ENCODE measurements at regions not wholly inside any gene's neighbourhood (a gene's known extent, or its start where the extent isn't known, plus 50 kb on each side); places are given as distances from the start of the nearest gene placed in this dataset.
A peak's percentile ranks its signal among the peaks of the same experiment; 100 is the strongest.

GRCh38 chr3:113104357-113105092 is 106.8 kb upstream of the BOC start:
- H3K36me3 Mint-ChIP-seq (ENCODE audit: low read depth) = no peaks in the 10 kb centered on the region
- POLR2A ChIA-PET = interaction anchor here (0.6 kb wide), 1 partner anchor 160 kb away, joined by 4 read pairs; no protein-coding TSS in a partner anchor
- no peaks in the 10 kb centered on the region for H3K4me1 Mint-ChIP-seq
- H3K4me3 Mint-ChIP-seq = no peak overlapping the region
- no peak overlapping the region for H3K27ac Mint-ChIP-seq
- H3K27me3 Mint-ChIP-seq = no peaks in the 10 kb centered on the region
- no peak for DNase-seq
- CTCF ChIA-PET = no interaction called here
- peaks cover 5% of the 10 kb centered on the region for H3K9me3 Mint-ChIP-seq

- Mint-ChIP-seq H3K27ac (no peak overlapping the region), H3K27me3 (no peaks in the 10 kb centered on the region), H3K4me1 (no peaks in the 10 kb centered on the region), H3K36me3 (ENCODE audit: low read depth) (no peaks in the 10 kb centered on the region), H3K9me3 (peaks cover 5% of the 10 kb centered on the region), H3K4me3 (no peak overlapping the region)
- ChIA-PET POLR2A (interaction anchor here (0.6 kb wide), 1 partner anchor 159 kb away, joined by 4 read pairs; no protein-coding TSS in a partner anchor), CTCF (no interaction called here)
- no peak for DNase-seq
These were observed 106.3 kb upstream of the BOC start for GRCh38 chr3:113105093-113105449.

- ChIA-PET CTCF (interaction anchor here (1.2 kb wide), 1 partner anchor 13 kb away, joined by 3 read pairs; no protein-coding TSS in a partner anchor), POLR2A (no interaction called here)
- Mint-ChIP-seq H3K27me3 (no peaks in the 10 kb centered on the region), H3K9me3 (peaks cover 5% of the 10 kb centered on the region), H3K4me3 (no peak overlapping the region), H3K4me1 (peaks cover 5% of the 10 kb centered on the region), H3K27ac (no peak overlapping the region), H3K36me3 (ENCODE audit: low read depth) (no peaks in the 10 kb centered on the region)
- DNase-seq = no peak
These were observed 105.2 kb upstream of the BOC start for GRCh38 chr3:113105966-113106660.

- POLR2A ChIA-PET = no interaction called here
- CTCF ChIA-PET = interaction anchor here (0.7 kb wide), 1 partner anchor 441 kb away, joined by 3 read pairs; no protein-coding TSS in a partner anchor
- peaks cover 8% of the 10 kb centered on the region for H3K4me1 Mint-ChIP-seq
These were observed 101.1 kb upstream of the BOC start for GRCh38 chr3:113110267-113110666.

GRCh38 chr3:113111011-113111707 is 100.2 kb upstream of the BOC start:
- ChIA-PET POLR2A (no interaction called here), CTCF (interaction anchor here (0.6 to 1.1 kb wide), 3 partner anchors 26 to 1160 kb away, joined by 3 to 4 read pairs (median 3); no protein-coding TSS in a partner anchor)
- Mint-ChIP-seq H3K27ac (no peak overlapping the region), H3K27me3 (no peaks in the 10 kb centered on the region), H3K4me3 (no peak overlapping the region), H3K4me1 (peaks cover 8% of the 10 kb centered on the region), H3K9me3 (no peaks in the 10 kb centered on the region), H3K36me3 (ENCODE audit: low read depth) (no peaks in the 10 kb centered on the region)
- peak; percentile 8 for DNase-seq

More at GRCh38 chr3:113110267-113110666, 101.1 kb upstream of the BOC start:
- DNase-seq = no peak
- Mint-ChIP-seq H3K36me3 (ENCODE audit: low read depth) (no peaks in the 10 kb centered on the region), H3K4me3 (no peak overlapping the region), H3K27me3 (no peaks in the 10 kb centered on the region), H3K27ac (no peak overlapping the region), H3K9me3 (no peaks in the 10 kb centered on the region)

GRCh38 chr3:113113361-113113760 is 98.0 kb upstream of the BOC start:
- Mint-ChIP-seq H3K4me1 (peaks cover 8% of the 10 kb centered on the region), H3K27ac (no peak overlapping the region), H3K27me3 (no peaks in the 10 kb centered on the region), H3K36me3 (ENCODE audit: low read depth) (no peaks in the 10 kb centered on the region), H3K4me3 (no peak overlapping the region), H3K9me3 (no peaks in the 10 kb centered on the region)
- DNase-seq = no peak
- CTCF ChIA-PET = interaction anchor here (1.0 kb wide), 1 partner anchor 309 kb away, joined by 3 read pairs; no protein-coding TSS in a partner anchor
- POLR2A ChIA-PET = interaction anchor here (0.6 to 0.7 kb wide), 2 partner anchors 18 to 1117 kb away, joined by 3 read pairs; no protein-coding TSS in a partner anchor

- no peak for DNase-seq
- H3K36me3 Mint-ChIP-seq (ENCODE audit: low read depth) = no peaks in the 10 kb centered on the region
- CTCF ChIA-PET = interaction anchor here (0.8 kb wide), 1 partner anchor 9 kb away, joined by 3 read pairs; no protein-coding TSS in a partner anchor
These were observed 93.7 kb upstream of the BOC start for GRCh38 chr3:113117511-113118234.

GRCh38 chr3:113118336-113118735 is 93.0 kb upstream of the BOC start:
- no peak for DNase-seq
- Mint-ChIP-seq H3K27ac (no peak overlapping the region), H3K9me3 (no peaks in the 10 kb centered on the region), H3K27me3 (no peaks in the 10 kb centered on the region), H3K4me1 (no peaks in the 10 kb centered on the region), H3K4me3 (no peak overlapping the region), H3K36me3 (ENCODE audit: low read depth) (no peaks in the 10 kb centered on the region)
- ChIA-PET POLR2A (no interaction called here), CTCF (interaction anchor here (1.0 kb wide), 1 partner anchor 48 kb away, joined by 3 read pairs; no protein-coding TSS in a partner anchor)

More at GRCh38 chr3:113117511-113118234, 93.7 kb upstream of the BOC start:
- H3K27me3 Mint-ChIP-seq = no peaks in the 10 kb centered on the region
- no peaks in the 10 kb centered on the region for H3K9me3 Mint-ChIP-seq
- no peak overlapping the region for H3K27ac Mint-ChIP-seq
- H3K4me3 Mint-ChIP-seq = no peak overlapping the region
- POLR2A ChIA-PET = no interaction called here
- no peaks in the 10 kb centered on the region for H3K4me1 Mint-ChIP-seq

- POLR2A ChIA-PET = no interaction called here
- Mint-ChIP-seq H3K27me3 (no peaks in the 10 kb centered on the region), H3K4me3 (no peak overlapping the region), H3K27ac (no peak overlapping the region), H3K4me1 (no peaks in the 10 kb centered on the region), H3K36me3 (ENCODE audit: low read depth) (no peaks in the 10 kb centered on the region), H3K9me3 (no peaks in the 10 kb centered on the region)
- DNase-seq = no peak
- CTCF ChIA-PET = interaction anchor here (0.8 kb wide), 1 partner anchor 12 kb away, joined by 4 read pairs; no protein-coding TSS in a partner anchor
These were observed 87.0 kb upstream of the BOC start for GRCh38 chr3:113124256-113124830.

- Mint-ChIP-seq H3K27me3 (no peaks in the 10 kb centered on the region), H3K4me1 (no peaks in the 10 kb centered on the region), H3K27ac (no peak overlapping the region), H3K36me3 (ENCODE audit: low read depth) (no peaks in the 10 kb centered on the region), H3K9me3 (no peaks in the 10 kb centered on the region), H3K4me3 (no peak overlapping the region)
- ChIA-PET CTCF (interaction anchor here (1.0 to 1.2 kb wide), 2 partner anchors 8 to 21 kb away, joined by 3 read pairs; no protein-coding TSS in a partner anchor), POLR2A (no interaction called here)
- DNase-seq = no peak
These were observed 85.4 kb upstream of the BOC start for GRCh38 chr3:113125951-113126350.

GRCh38 chr3:113128386-113129015 is 82.9 kb upstream of the BOC start:
- POLR2A ChIA-PET = no interaction called here
- Mint-ChIP-seq H3K4me3 (no peak overlapping the region), H3K36me3 (ENCODE audit: low read depth) (no peaks in the 10 kb centered on the region), H3K27ac (no peak overlapping the region), H3K9me3 (no peaks in the 10 kb centered on the region), H3K27me3 (no peaks in the 10 kb centered on the region), H3K4me1 (no peaks in the 10 kb centered on the region)
- DNase-seq = no peak
- CTCF ChIA-PET = interaction anchor here (0.8 kb wide), 1 partner anchor 111 kb away, joined by 3 read pairs; no protein-coding TSS in a partner anchor

Data from activated CD4-positive, alpha-beta T cell treated with anti-CD3 and anti-CD28 coated beads, Interleukin-2, amount 10 ng/mL, durations not matched to agents 7 days and 5 days (primary cell).